Ishikawa (cell line): ENCODE measurements at regions not wholly inside any gene's neighbourhood (a gene's known extent, or its start where the extent isn't known, plus 50 kb on each side); places are given as distances from the start of the nearest gene placed in this dataset.
A peak's percentile ranks its signal among the peaks of the same experiment; 100 is the strongest.

Source experiments
- CEBPB ChIP-seq: IDR thresholded peaks from 2 replicates; pipeline ENCODE4 v1.6.1; 2012
- CREB1 ChIP-seq: IDR thresholded peaks from 2 replicates; pipeline ENCODE4 v1.6.1; 2012; ENCODE audit warnings: low read depth
- EGR1 ChIP-seq: IDR thresholded peaks from 2 replicates; pipeline ENCODE4 v1.6.1; 2012
- EP300 ChIP-seq: IDR thresholded peaks from 2 replicates; pipeline ENCODE4 v1.6.1; 2012; ENCODE audit warnings: borderline replicate concordance
- FOXM1 ChIP-seq: IDR thresholded peaks from 2 replicates; pipeline ENCODE4 v1.6.1; 2012; ENCODE audit warnings: low read depth, borderline replicate concordance
- MAX ChIP-seq: IDR thresholded peaks from 2 replicates; pipeline ENCODE4 v1.6.1; 2012
- NFIC ChIP-seq: IDR thresholded peaks from 2 replicates; pipeline ENCODE4 v1.6.1; 2012
- RAD21 ChIP-seq: IDR thresholded peaks from 2 replicates; pipeline ENCODE4 v1.6.1; 2012; ENCODE audit warnings: low read depth
- TAF1 ChIP-seq: IDR thresholded peaks from 2 replicates; pipeline ENCODE4 v1.6.1; 2012; ENCODE audit warnings: low read depth, mild to moderate bottlenecking
- TCF12 ChIP-seq: IDR thresholded peaks from 2 replicates; pipeline ENCODE4 v1.6.1; 2012; ENCODE audit warnings: low read depth
- TEAD4 ChIP-seq: IDR thresholded peaks from 2 replicates; pipeline ENCODE4 v1.6.1; 2012
- USF1 ChIP-seq: IDR thresholded peaks from 2 replicates; pipeline ENCODE4 v1.6.1; 2012
- YY1 ChIP-seq: IDR thresholded peaks from 2 replicates; pipeline ENCODE4 v1.6.1; 2012; ENCODE audit warnings: low read depth
- ZBTB7A ChIP-seq: IDR thresholded peaks from 2 replicates; pipeline ENCODE4 v1.6.1; 2012; ENCODE audit warnings: low read depth
- TF ChIP-seq, protein P1 (sequence below): IDR thresholded peaks from 2 replicates; pipeline ENCODE4 v1.6.1; 2012; ENCODE audit warnings: low read depth, mild to moderate bottlenecking

DNA sequence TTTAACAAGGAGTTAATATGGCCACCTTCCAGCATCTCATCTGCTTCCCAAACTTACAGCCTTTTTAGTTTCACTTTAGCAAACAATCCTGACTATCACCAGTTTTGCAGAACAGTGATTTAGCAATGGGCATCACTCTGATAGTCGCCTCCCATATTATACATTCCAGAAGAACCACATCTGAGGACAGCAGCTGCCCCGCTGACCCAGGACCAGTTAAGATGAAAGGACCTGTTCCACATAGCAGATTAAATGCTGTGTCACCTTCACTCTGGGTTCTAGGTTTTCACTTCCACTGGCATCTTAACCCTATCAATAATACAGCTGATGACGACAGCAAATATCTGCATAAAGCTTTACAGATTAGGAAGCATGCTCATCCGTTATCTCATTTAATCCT is 99.8 kb downstream of the TRIM69 start:
- TF ChIP-seq EGR1: no peak
- no peak for TF ChIP-seq CEBPB
- TF ChIP-seq RAD21: no peak
- no peak for TF ChIP-seq ZBTB7A
- TF ChIP-seq TCF12: no peak
- TF ChIP-seq FOXM1: no peak

DNA sequence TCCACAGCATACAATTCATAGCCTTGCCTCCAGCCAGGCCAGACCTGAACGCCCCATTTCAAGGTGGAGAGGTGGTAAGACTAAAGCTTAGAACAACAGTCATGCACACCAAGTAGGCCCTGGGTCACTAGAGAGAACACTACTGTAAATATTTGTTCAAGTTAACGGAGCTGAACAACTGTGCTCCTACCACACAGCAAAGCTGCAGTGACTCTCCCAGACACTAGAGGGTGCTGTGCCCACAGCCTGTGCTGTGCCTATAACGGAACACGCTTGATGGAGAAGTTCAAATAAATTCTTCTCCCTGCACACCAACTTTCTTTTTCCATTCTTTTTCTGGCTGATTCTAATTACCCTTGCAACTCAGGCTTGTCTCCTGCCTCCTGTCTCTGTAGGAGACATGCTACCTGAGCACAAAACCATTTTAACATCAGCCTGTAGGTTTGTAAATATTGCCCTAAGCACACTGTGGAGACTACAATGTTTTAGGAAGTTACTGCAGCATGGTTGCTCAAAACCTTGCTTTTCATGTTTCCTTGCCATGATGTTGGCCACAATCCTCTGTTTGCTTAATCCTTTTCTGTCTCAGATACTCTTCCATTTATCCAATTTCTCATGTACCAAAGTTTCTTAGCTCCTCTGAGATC is 103.1 kb upstream of the TERB2 start:
- peak; percentile 90 for TF ChIP-seq RAD21

DNA sequence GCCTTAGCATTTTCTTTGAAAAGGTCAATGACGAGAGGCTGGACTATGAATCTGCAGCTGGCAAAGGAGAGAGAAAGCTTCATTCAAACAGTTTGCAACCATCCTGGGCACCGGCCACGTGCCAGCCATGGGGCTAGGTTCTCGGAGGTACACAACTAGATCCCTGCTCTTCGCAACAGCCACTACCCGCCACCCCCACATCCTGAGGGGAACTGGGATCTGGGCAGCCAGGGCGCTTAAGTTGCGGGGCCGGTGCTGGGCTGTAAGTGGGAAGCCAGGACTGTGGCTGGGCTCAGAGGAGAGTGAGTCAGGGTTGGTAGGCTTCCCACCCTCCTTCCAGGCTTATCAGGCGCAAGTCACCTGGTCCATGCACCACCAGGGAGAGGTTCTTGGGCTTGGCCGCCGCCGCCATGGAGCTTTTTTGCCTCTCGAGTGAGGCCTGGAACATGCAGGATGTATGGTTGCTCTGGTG is 95.0 kb upstream of the TERB2 start:
- no peak for TF ChIP-seq TAF1
- TF ChIP-seq FOXM1: no peak

DNA sequence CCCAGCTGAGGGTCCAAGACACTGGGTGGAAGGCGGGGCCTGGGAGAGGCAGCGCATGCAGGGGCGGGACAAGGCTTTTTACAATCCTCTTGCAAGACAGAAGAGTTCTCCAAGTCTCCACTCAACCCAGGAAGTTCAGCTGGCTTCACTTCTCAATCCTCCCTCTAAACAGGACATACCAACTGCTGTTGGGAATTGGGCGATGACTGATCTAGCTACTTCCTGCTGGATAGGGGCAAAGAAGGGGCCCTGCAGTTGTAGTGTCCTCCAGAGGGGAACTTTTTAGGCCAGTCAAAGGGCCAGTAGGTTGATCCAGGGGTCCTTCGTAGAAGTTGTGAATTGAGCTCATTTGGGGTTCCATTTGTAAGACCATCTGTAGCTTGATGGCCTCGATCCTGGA is 94.6 kb upstream of the TERB2 start:
- TF ChIP-seq YY1: no peak
- no peak for TF ChIP-seq EGR1

GRCh38 chr15:44873103-44873502 is 83.4 kb upstream of the TERB2 start:
- TF ChIP-seq YY1: no peak
- TF ChIP-seq TAF1: no peak
- no peak for TF ChIP-seq EGR1
- no peak for TF ChIP-seq TEAD4
- TF ChIP-seq TCF12: no peak
- TF ChIP-seq, protein P1, sequence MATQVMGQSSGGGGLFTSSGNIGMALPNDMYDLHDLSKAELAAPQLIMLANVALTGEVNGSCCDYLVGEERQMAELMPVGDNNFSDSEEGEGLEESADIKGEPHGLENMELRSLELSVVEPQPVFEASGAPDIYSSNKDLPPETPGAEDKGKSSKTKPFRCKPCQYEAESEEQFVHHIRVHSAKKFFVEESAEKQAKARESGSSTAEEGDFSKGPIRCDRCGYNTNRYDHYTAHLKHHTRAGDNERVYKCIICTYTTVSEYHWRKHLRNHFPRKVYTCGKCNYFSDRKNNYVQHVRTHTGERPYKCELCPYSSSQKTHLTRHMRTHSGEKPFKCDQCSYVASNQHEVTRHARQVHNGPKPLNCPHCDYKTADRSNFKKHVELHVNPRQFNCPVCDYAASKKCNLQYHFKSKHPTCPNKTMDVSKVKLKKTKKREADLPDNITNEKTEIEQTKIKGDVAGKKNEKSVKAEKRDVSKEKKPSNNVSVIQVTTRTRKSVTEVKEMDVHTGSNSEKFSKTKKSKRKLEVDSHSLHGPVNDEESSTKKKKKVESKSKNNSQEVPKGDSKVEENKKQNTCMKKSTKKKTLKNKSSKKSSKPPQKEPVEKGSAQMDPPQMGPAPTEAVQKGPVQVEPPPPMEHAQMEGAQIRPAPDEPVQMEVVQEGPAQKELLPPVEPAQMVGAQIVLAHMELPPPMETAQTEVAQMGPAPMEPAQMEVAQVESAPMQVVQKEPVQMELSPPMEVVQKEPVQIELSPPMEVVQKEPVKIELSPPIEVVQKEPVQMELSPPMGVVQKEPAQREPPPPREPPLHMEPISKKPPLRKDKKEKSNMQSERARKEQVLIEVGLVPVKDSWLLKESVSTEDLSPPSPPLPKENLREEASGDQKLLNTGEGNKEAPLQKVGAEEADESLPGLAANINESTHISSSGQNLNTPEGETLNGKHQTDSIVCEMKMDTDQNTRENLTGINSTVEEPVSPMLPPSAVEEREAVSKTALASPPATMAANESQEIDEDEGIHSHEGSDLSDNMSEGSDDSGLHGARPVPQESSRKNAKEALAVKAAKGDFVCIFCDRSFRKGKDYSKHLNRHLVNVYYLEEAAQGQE: no peak
- no peak for TF ChIP-seq CREB1
- TF ChIP-seq RAD21: no peak
- no peak for TF ChIP-seq ZBTB7A
- TF ChIP-seq USF1: no peak
- TF ChIP-seq NFIC: no peak
- TF ChIP-seq MAX: no peak
- no peak for TF ChIP-seq EP300

GRCh38 chr15:44879066-44879465 is 77.4 kb upstream of the TERB2 start:
- no peak for TF ChIP-seq EP300
- TF ChIP-seq, protein P1: no peak
- no peak for TF ChIP-seq EGR1
- TF ChIP-seq YY1: no peak
- no peak for TF ChIP-seq CEBPB
- no peak for TF ChIP-seq TAF1
- TF ChIP-seq CREB1: no peak
- TF ChIP-seq NFIC: no peak
- no peak for TF ChIP-seq ZBTB7A
- TF ChIP-seq MAX: no peak
- no peak for TF ChIP-seq USF1
- TF ChIP-seq TEAD4: no peak
- TF ChIP-seq FOXM1: no peak

GRCh38 chr15:44882499-44882968 is 74.0 kb upstream of the TERB2 start:
- TF ChIP-seq TEAD4: no peak
- no peak for TF ChIP-seq MAX
- TF ChIP-seq, protein P1: no peak
- TF ChIP-seq USF1: no peak
- TF ChIP-seq RAD21: no peak
- no peak for TF ChIP-seq EGR1
- no peak for TF ChIP-seq FOXM1
- no peak for TF ChIP-seq CREB1
- TF ChIP-seq NFIC: no peak
- no peak for TF ChIP-seq YY1
- TF ChIP-seq TCF12: no peak
